SW 1271 (cell line): ENCODE measurements at regions not wholly inside any gene's neighbourhood (a gene's known extent, or its start where the extent isn't known, plus 50 kb on each side); places are given as distances from the start of the nearest gene placed in this dataset.
"Not testable (repeated sequence)": the region's sequence is repeated elsewhere in the genome, so short reads cannot be mapped to it uniquely, and the experiment has no call there.

Source experiments
- DNase-seq, 2 experiments: peaks; one replicate each; lab custom pipeline; 2025; lab: John Stamatoyannopoulos, UW

GRCh38 chr4:26241179-26241578 lies 79.6 kb upstream of the RBPJ start:
- DNase-seq: no peak

GRCh38 chr4:26242451-26242850 lies 78.4 kb upstream of the RBPJ start:
- no peak for DNase-seq

- not testable (repeated sequence) for DNase-seq
Observed at GRCh38 chr4:26244138-26244537, 76.7 kb upstream of the RBPJ start.

- DNase-seq: no peak
Observed at GRCh38 chr4:26248647-26249046, 72.2 kb upstream of the RBPJ start.

- DNase-seq: no peak
Observed at GRCh38 chr4:26252349-26253025, 68.3 kb upstream of the RBPJ start.

GRCh38 chr4:26253968-26254367 lies 66.8 kb upstream of the RBPJ start:
- DNase-seq: no peak

GRCh38 chr4:26255989-26256388 lies 64.8 kb upstream of the RBPJ start:
- no peak for DNase-seq

GRCh38 chr4:26257444-26257843 lies 63.4 kb upstream of the RBPJ start:
- not testable (repeated sequence) for DNase-seq

- DNase-seq: no peak
Observed at GRCh38 chr4:26257850-26258249, 63.0 kb upstream of the RBPJ start.

- DNase-seq: no peak
Observed at GRCh38 chr4:26260571-26260970, 60.2 kb upstream of the RBPJ start.

- no peak for DNase-seq
Observed at GRCh38 chr4:26261405-26261804, 59.4 kb upstream of the RBPJ start.

- peak in 1 of 2 experiments; percentile 16 for DNase-seq
Observed at GRCh38 chr4:26263165-26263564, 57.6 kb upstream of the RBPJ start.

GRCh38 chr4:26264109-26264508 lies 56.7 kb upstream of the RBPJ start:
- DNase-seq: no peak

GRCh38 chr4:26267087-26267486 lies 53.7 kb upstream of the RBPJ start:
- DNase-seq: no peak

- no peak for DNase-seq
Observed at GRCh38 chr4:26268246-26268645, 52.6 kb upstream of the RBPJ start.

- no peak for DNase-seq
Observed at GRCh38 chr4:26269038-26269437, 51.8 kb upstream of the RBPJ start.
